Ishikawa (cell line): ENCODE measurements at regions not wholly inside any gene's neighbourhood (a gene's known extent, or its start where the extent isn't known, plus 50 kb on each side); places are given as distances from the start of the nearest gene placed in this dataset.

ENCODE experiments used
- CEBPB ChIP-seq: IDR thresholded peaks from 2 replicates; pipeline ENCODE4 v1.6.1; 2012
- CREB1 ChIP-seq: IDR thresholded peaks from 2 replicates; pipeline ENCODE4 v1.6.1; 2012; ENCODE audit warnings: low read depth
- EGR1 ChIP-seq: IDR thresholded peaks from 2 replicates; pipeline ENCODE4 v1.6.1; 2012
- EP300 ChIP-seq: IDR thresholded peaks from 2 replicates; pipeline ENCODE4 v1.6.1; 2012; ENCODE audit warnings: borderline replicate concordance
- FOXM1 ChIP-seq: IDR thresholded peaks from 2 replicates; pipeline ENCODE4 v1.6.1; 2012; ENCODE audit warnings: low read depth, borderline replicate concordance
- MAX ChIP-seq: IDR thresholded peaks from 2 replicates; pipeline ENCODE4 v1.6.1; 2012
- RAD21 ChIP-seq: IDR thresholded peaks from 2 replicates; pipeline ENCODE4 v1.6.1; 2012; ENCODE audit warnings: low read depth
- TAF1 ChIP-seq: IDR thresholded peaks from 2 replicates; pipeline ENCODE4 v1.6.1; 2012; ENCODE audit warnings: low read depth, mild to moderate bottlenecking
- TCF12 ChIP-seq: IDR thresholded peaks from 2 replicates; pipeline ENCODE4 v1.6.1; 2012; ENCODE audit warnings: low read depth
- USF1 ChIP-seq: IDR thresholded peaks from 2 replicates; pipeline ENCODE4 v1.6.1; 2012
- YY1 ChIP-seq: IDR thresholded peaks from 2 replicates; pipeline ENCODE4 v1.6.1; 2012; ENCODE audit warnings: low read depth
- TF ChIP-seq, protein P1 (sequence below): IDR thresholded peaks from 2 replicates; pipeline ENCODE4 v1.6.1; 2012; ENCODE audit warnings: low read depth, mild to moderate bottlenecking

- TF ChIP-seq, protein P1, sequence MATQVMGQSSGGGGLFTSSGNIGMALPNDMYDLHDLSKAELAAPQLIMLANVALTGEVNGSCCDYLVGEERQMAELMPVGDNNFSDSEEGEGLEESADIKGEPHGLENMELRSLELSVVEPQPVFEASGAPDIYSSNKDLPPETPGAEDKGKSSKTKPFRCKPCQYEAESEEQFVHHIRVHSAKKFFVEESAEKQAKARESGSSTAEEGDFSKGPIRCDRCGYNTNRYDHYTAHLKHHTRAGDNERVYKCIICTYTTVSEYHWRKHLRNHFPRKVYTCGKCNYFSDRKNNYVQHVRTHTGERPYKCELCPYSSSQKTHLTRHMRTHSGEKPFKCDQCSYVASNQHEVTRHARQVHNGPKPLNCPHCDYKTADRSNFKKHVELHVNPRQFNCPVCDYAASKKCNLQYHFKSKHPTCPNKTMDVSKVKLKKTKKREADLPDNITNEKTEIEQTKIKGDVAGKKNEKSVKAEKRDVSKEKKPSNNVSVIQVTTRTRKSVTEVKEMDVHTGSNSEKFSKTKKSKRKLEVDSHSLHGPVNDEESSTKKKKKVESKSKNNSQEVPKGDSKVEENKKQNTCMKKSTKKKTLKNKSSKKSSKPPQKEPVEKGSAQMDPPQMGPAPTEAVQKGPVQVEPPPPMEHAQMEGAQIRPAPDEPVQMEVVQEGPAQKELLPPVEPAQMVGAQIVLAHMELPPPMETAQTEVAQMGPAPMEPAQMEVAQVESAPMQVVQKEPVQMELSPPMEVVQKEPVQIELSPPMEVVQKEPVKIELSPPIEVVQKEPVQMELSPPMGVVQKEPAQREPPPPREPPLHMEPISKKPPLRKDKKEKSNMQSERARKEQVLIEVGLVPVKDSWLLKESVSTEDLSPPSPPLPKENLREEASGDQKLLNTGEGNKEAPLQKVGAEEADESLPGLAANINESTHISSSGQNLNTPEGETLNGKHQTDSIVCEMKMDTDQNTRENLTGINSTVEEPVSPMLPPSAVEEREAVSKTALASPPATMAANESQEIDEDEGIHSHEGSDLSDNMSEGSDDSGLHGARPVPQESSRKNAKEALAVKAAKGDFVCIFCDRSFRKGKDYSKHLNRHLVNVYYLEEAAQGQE, result no peak
- TF ChIP-seq CEBPB (no peak), CREB1 (no peak), EP300 (no peak), TAF1 (no peak), EGR1 (no peak), RAD21 (no peak), MAX (no peak), TCF12 (no peak), USF1 (no peak), YY1 (no peak), FOXM1 (no peak)
Measured at GRCh38 chr3:22443571-22444233, 692.7 kb upstream of the ZNF385D start.
